HG02840 (cell line): ENCODE measurements at regions not wholly inside any gene's neighbourhood (a gene's known extent, or its start where the extent isn't known, plus 50 kb on each side); places are given as distances from the start of the nearest gene placed in this dataset.

Source experiments
- ATAC-seq: cut with Tn5 transposase; IDR thresholded peaks from one replicate; pipeline ENCODE4 v1.9.1; 2021; ENCODE audit warnings: mild to moderate bottlenecking, moderate library complexity, moderate number of reproducible peaks; ENCODE audit not compliant: unreplicated experiment, low FRiP score

GRCh38 chr1:63112155-63112900 lies 210.0 kb upstream of the FOXD3 start:
- no peak for ATAC-seq

GRCh38 chr1:63115527-63115926 lies 206.8 kb upstream of the FOXD3 start:
- no peak for ATAC-seq

- no peak for ATAC-seq
Observed at GRCh38 chr1:63116016-63116415, 206.4 kb upstream of the FOXD3 start.

GRCh38 chr1:63119575-63120155 lies 202.7 kb upstream of the FOXD3 start:
- no peak for ATAC-seq

- no peak for ATAC-seq
Observed at GRCh38 chr1:63122079-63122478, 200.3 kb upstream of the FOXD3 start.

- ATAC-seq = peak; percentile 91
Observed at GRCh38 chr1:63124666-63125191, 197.6 kb upstream of the FOXD3 start.

- ATAC-seq = no peak
Observed at GRCh38 chr1:63126104-63126503, 196.3 kb upstream of the FOXD3 start.

- ATAC-seq = no peak
Observed at GRCh38 chr1:63127376-63127775, 195.0 kb upstream of the FOXD3 start.

GRCh38 chr1:63128556-63128955 lies 193.8 kb upstream of the FOXD3 start:
- ATAC-seq = no peak

GRCh38 chr1:63129184-63129583 lies 193.2 kb upstream of the FOXD3 start:
- ATAC-seq = no peak

GRCh38 chr1:63129855-63130254 lies 192.5 kb upstream of the FOXD3 start:
- ATAC-seq = no peak

GRCh38 chr1:63134501-63135173 lies 187.7 kb upstream of the FOXD3 start:
- ATAC-seq = no peak

- ATAC-seq = no peak
Observed at GRCh38 chr1:63135174-63135512, 187.2 kb upstream of the FOXD3 start.

GRCh38 chr1:63135801-63136200 lies 186.6 kb upstream of the FOXD3 start:
- no peak for ATAC-seq

- no peak for ATAC-seq
Observed at GRCh38 chr1:63142001-63142400, 180.4 kb upstream of the FOXD3 start.

GRCh38 chr1:63143482-63143881 lies 178.9 kb upstream of the FOXD3 start:
- no peak for ATAC-seq

GRCh38 chr1:63147783-63148182 lies 174.6 kb upstream of the FOXD3 start:
- no peak for ATAC-seq

GRCh38 chr1:63148825-63149645 lies 173.3 kb upstream of the FOXD3 start:
- ATAC-seq = no peak

- ATAC-seq = no peak
Observed at GRCh38 chr1:63152572-63152971, 169.8 kb upstream of the FOXD3 start.

- no peak for ATAC-seq
Observed at GRCh38 chr1:63155437-63155836, 166.9 kb upstream of the FOXD3 start.

- no peak for ATAC-seq
Observed at GRCh38 chr1:63157085-63157484, 165.3 kb upstream of the FOXD3 start.
